C4-2B (cell line): ENCODE measurements at regions not wholly inside any gene's neighbourhood (a gene's known extent, or its start where the extent isn't known, plus 50 kb on each side); places are given as distances from the start of the nearest gene placed in this dataset.

Experiments used
- H3K27ac ChIP-seq: fragments of 450-650 bp; 2 replicates; pipeline ENCODE4 v1.5.1; 2017
- ZFX ChIP-seq: fragments of 450-650 bp; IDR thresholded peaks from 2 replicates; pipeline ENCODE4 v1.6.1; 2017
- TF ChIP-seq, protein P1 (sequence below): fragments of 450-650 bp; conservative IDR thresholded peaks from 2 replicates; pipeline ENCODE4 v1.5.1; 2017; ENCODE audit warnings: mild to moderate bottlenecking

DNA sequence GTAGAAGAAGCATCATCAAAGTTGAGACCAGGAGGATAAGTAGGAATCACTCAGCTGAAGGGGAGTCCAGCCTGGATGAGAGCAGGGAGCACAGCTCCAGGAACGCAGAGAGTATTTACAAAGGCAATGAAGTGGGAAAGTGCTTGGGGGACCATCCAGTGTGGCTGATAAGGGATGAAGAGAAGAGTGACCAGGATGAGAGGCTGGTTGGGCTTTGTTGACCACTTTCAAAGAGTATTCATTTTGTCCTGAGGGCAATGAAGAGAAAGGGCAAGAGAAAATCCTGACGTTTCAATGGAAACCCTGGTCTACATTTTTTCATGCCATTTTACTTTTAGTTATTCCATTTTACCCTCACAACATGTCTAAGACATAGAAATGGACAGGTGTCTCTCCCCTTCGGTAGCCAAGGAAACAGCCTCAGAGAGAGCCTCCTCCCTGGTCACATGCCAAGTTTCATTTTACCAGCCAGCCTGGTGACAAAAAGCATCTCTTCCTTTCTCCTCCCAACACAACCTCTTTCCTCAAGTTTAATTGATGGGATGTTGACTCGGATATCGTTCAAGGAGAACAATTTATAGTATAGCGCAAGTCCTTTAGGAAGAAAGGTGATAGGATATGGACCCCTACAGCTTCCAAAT is 492.7 kb upstream of the CLINT1 start:
- TF ChIP-seq, protein P1, sequence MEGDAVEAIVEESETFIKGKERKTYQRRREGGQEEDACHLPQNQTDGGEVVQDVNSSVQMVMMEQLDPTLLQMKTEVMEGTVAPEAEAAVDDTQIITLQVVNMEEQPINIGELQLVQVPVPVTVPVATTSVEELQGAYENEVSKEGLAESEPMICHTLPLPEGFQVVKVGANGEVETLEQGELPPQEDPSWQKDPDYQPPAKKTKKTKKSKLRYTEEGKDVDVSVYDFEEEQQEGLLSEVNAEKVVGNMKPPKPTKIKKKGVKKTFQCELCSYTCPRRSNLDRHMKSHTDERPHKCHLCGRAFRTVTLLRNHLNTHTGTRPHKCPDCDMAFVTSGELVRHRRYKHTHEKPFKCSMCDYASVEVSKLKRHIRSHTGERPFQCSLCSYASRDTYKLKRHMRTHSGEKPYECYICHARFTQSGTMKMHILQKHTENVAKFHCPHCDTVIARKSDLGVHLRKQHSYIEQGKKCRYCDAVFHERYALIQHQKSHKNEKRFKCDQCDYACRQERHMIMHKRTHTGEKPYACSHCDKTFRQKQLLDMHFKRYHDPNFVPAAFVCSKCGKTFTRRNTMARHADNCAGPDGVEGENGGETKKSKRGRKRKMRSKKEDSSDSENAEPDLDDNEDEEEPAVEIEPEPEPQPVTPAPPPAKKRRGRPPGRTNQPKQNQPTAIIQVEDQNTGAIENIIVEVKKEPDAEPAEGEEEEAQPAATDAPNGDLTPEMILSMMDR: no peak
- no peak for TF ChIP-seq ZFX
- no peak overlapping the region for H3K27ac ChIP-seq

GRCh38 chr5:158349987-158350386 is 491.0 kb upstream of the CLINT1 start:
- no peak for TF ChIP-seq ZFX
- TF ChIP-seq, protein P1: no peak
- H3K27ac ChIP-seq: no peak overlapping the region

DNA sequence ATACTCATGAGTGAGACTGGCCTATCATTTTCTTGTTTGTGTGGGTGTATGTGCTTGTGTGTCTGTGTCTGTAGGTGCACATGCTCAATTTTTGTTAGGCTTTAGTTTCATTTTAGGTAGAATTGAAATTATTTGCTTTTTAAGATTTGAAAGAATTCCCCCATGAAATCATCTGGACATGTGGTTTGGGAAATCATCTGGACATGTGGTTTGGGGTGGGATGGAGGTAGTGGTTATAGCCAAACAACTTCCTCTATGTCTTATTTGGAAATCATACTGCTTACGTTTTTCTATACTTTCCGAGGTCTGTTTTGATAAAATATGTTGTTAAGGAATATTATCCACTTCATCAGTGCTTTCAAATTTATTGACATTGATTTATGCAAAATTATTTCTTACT is 485.4 kb upstream of the CLINT1 start:
- TF ChIP-seq, protein P1: no peak
- TF ChIP-seq ZFX: no peak
- H3K27ac ChIP-seq: no peak overlapping the region

GRCh38 chr5:158340608-158341007 is 481.7 kb upstream of the CLINT1 start:
- no peak overlapping the region for H3K27ac ChIP-seq
- TF ChIP-seq ZFX: no peak
- TF ChIP-seq, protein P1: no peak

DNA sequence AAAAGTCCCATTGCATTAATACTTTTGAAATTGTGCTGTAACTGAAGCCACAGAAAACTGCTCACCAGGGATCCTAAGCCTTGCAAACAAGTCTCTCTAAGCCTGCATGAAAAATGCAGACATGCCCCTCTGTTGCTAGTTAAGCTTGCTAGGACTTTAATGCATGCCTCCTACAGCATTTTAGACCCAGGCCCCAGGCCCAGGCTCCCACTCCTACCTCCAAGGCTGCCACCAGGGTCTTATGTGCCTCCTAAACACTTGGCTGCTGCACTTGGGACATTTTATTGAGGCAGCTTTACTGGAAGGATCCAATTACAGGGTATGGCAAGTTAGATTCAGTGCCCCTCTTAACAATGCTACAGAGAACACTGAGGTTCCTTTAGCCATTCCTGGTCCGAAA is 467.3 kb upstream of the CLINT1 start:
- no peak for TF ChIP-seq ZFX
- TF ChIP-seq, protein P1: no peak
- no peak overlapping the region for H3K27ac ChIP-seq

DNA sequence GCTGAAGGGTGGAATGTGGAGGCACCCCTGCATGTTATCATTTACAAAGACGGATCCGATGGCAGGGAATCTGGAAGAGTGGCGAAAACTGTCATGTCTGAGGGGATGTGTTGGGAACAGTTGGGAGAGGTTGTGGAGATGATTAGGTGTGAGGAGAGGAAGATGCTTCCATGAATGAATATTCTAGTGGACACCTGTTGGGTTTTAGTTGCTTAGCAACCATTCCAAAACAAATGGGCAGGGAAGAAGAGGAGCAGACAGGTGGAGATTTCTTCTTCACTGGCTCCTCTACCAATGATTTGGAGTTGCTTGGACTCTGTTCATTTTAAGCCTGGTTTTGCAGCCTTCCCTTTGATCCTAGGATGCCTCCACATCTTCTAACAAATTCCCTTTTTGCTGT is 465.3 kb upstream of the CLINT1 start:
- no peak overlapping the region for H3K27ac ChIP-seq
- TF ChIP-seq, protein P1: no peak
- no peak for TF ChIP-seq ZFX

DNA sequence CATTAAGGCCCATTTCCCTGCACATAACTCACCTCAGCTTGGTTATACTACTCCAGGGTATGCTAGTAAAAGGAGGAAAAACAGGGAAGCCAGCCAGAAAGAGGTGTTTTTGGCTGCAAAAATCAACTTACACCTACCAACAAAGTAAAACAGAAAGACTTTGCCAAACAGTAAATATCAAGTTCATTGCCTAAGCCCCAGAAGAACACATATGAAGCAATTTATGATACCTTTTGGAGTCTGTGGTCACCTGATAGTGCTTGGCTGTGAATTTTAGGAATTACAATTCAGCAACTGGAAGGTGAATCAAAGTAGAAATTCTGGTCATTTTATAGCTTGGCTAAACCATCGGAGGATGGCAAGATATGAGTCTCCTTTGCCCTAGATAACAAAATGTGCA is 463.7 kb upstream of the CLINT1 start:
- TF ChIP-seq, protein P1: no peak
- TF ChIP-seq ZFX: no peak
- H3K27ac ChIP-seq: no peak overlapping the region
